ENCODE measurements at regions not wholly inside any gene's neighbourhood (a gene's known extent, or its start where the extent isn't known, plus 50 kb on each side); places are given as distances from the start of the nearest gene placed in this dataset.

- Histone ChIP-seq H3K4ac (ENCODE audit: low read depth, low read length) (no peak overlapping the region), H3K79me1 (ENCODE audit: insufficient read depth, low read depth, low read length, poor library complexity, severe bottlenecking) (no peaks in the 10 kb centered on the region), H3K23me2 (ENCODE audit: insufficient read length, low read depth, low read length, poor library complexity, severe bottlenecking) (no peaks in the 10 kb centered on the region), H2BK120ac (ENCODE audit: low read depth, low read length, poor library complexity, severe bottlenecking) (no peak overlapping the region), H4K8ac (replicated peaks; ENCODE audit: insufficient read length, low read depth, low read length) (no peak overlapping the region), H4K20me1 (ENCODE audit: control insufficient read depth, insufficient read depth, insufficient read length) (no peaks in the 10 kb centered on the region), H2BK15ac (ENCODE audit: low read depth, low read length) (no peak overlapping the region), H3K14ac (ENCODE audit: insufficient read depth, low read length) (no peak overlapping the region), H3K18ac (ENCODE audit: insufficient read length, low read depth, low read length) (no peak overlapping the region), H2BK20ac (ENCODE audit: low read depth, low read length, poor library complexity, severe bottlenecking) (no peak overlapping the region), H3K27me3 (ENCODE audit: insufficient read depth, low read length) (no peaks in the 10 kb centered on the region), H4K91ac (ENCODE audit: insufficient read length, low read depth, low read length) (no peak overlapping the region), H4K5ac (ENCODE audit: insufficient read length, low read depth, low read length) (no peak overlapping the region), H2BK5ac (ENCODE audit: insufficient read length, low read length) (no peak overlapping the region), H3K79me2 (ENCODE audit: insufficient read depth, low read length) (no peaks in the 10 kb centered on the region), H3K9ac (ENCODE audit: extremely low read depth, insufficient read length, low read length) (no peak overlapping the region), H3K23ac (ENCODE audit: insufficient read length, low read depth, low read length) (no peak overlapping the region), H2AFZ (ENCODE audit: low read length) (no peak overlapping the region), H3K56ac (ENCODE audit: insufficient read length, low read depth, low read length) (no peak overlapping the region), H2BK12ac (ENCODE audit: insufficient read length, low read depth, low read length) (no peak overlapping the region), H3T11ph (ENCODE audit: low read length) (no peak overlapping the region), H3K4me1 (ENCODE audit: insufficient read depth, low read length) (no peaks in the 10 kb centered on the region), H3K27ac (ENCODE audit: insufficient read length, low read depth, low read length) (no peak overlapping the region), H3K9me3 (ENCODE audit: control insufficient read depth, low read depth, low read length) (no peaks in the 10 kb centered on the region), H3K4me2 (ENCODE audit: insufficient read depth, insufficient read length, low read length) (no peak overlapping the region), H2AK5ac (ENCODE audit: insufficient read length, low read length) (no peak overlapping the region)
- Mint-ChIP-seq H3K4me1 (no peaks in the 10 kb centered on the region), H3K27me3 (ENCODE audit: low read depth) (no peaks in the 10 kb centered on the region), H3K27ac (no peak overlapping the region), H3K9me3 (peaks cover 0 to 2% of the 10 kb centered on the region in 2 experiments; a peak in 2 of 5 replicates), H3K36me3 (ENCODE audit: insufficient read depth in 1 of 3, low read depth in 3 of 3) (no peaks in the 10 kb centered on the region; a peak in 1 of 7 replicates), H3K4me3 (no peak overlapping the region)
- WGBS (ENCODE audit: extremely low coverage, insufficient read length, low lambda C conversion rate), result no CpG with 5 or more reads among the region's 4 CpGs
- DNase-seq, result no peak
- TF ChIP-seq CTCF (conservative IDR thresholded peaks at IDR 0.05), result no peak
Observed at GRCh38 chr4:19241895-19242294, 1009.8 kb upstream of the SLIT2 start.
